Muscle of back (tissue), 3 donors: ENCODE measurements at regions not wholly inside any gene's neighbourhood (a gene's known extent, or its start where the extent isn't known, plus 50 kb on each side); places are given as distances from the start of the nearest gene placed in this dataset.

Source experiments
- DNase-seq, 3 donors: peaks; one replicate each; pipeline versions ENCODE4 v3.0.0 to v3.0.0-alpha.2; 2013

DNA sequence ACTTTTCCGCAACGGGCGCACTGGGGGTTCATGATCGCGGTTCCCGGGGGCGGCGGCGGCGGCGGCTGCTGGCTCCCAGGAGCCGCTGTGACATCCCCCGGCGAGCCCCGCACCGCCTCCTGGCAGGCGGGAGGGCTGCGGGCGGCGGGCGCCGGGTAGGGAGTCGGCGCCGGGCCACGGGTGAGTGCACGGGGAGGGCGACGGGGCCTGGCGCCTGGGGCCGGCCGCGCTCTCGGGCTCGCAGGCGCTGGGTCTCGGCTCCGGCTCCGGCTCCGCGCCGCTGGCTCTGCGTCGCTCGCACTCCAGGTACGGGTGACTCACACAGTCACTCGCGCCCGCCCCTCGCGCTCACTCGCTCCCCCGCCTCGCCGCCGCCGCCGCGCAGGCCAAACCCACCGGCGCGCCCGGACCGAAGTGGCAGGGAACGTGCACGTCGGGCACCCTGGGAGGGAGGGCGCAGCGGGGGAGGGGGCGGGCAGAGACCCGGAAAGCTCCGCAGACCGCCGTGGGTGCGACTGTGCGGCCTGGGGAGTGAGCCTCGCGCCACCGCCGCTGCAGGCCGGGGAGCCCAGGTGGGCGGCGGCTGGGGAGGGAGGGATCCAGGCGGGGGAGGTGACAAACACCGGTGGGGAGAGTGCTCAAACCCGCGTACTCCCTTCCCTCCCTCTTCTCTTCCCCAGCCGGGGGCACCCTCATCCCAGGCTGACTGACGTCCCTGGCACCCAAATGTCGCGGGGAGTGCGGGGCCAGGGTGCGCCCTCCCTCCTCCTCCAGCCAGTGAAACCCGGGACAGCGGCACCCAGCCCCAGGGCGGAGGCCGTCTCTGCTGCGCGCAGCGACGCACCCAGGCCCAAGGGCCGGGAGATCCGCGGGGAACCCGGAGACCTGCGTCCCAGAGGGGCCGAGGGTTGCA, 276.9 kb upstream of the NEBL start:
- peak in 2 of 3 donors; percentile 22 to 71 for DNase-seq

DNA sequence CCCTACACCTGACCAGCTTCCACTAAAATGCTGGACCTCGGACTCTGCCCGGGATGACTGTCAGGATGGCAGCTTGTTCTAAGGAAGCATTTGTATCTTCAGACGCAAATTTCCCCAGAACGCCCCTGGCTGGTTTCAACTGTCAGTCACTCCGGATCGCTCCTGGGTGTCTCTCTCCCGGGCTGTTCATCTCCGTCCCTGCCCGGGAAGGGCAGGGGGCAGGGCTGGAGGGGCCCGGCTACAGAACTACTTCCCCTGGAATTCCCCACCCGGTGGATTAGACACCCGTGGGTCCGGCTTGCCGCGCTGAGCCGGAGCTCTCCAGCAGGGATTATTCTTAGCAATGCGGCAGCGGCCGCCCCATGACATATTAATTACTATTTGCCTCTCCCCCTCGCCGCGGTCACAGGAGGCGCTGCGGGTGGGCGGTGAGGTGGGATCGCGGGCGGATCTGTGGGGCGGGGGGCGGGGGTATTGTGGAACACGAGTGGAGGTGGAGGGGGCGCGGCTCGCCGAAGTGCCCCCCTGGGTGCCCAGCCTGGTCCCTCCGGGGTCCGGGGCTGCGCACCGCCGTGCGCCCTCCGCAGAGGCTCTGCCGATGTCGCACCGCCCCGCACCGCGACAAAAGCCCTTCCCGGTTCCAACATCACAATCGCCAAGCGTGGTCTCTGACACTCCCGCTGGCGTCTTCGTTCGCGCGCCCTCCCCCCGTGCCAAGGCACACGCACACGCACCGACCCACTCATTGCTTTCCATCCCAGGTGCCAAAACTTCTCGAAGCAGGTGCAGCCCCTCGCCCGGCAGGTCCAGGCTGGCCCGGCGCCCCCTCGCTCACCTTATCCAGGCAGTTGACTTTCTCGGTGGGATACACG, 276.1 kb upstream of the NEBL start:
- DNase-seq = peak in 2 of 3 donors; percentile 21 to 63

DNA sequence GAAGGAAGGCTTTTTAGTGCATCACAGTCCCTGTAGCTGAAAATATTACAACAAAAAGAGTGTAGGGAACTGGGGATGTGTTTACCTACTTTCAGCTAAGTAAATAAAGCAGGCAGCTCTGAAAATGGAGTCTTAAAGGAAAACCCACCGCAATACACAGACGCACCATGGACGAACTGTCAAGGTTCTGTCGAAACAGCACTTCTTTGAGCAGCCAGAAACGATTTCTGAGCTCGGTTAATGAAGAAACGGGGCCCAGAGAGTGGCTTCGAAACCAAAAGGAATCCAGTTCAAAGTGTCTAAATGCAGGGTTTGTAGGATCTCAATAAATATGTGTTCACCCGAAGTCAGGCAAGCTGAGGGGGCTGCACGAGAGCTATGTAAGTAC, 275.4 kb upstream of the NEBL start:
- no peak for DNase-seq

DNA sequence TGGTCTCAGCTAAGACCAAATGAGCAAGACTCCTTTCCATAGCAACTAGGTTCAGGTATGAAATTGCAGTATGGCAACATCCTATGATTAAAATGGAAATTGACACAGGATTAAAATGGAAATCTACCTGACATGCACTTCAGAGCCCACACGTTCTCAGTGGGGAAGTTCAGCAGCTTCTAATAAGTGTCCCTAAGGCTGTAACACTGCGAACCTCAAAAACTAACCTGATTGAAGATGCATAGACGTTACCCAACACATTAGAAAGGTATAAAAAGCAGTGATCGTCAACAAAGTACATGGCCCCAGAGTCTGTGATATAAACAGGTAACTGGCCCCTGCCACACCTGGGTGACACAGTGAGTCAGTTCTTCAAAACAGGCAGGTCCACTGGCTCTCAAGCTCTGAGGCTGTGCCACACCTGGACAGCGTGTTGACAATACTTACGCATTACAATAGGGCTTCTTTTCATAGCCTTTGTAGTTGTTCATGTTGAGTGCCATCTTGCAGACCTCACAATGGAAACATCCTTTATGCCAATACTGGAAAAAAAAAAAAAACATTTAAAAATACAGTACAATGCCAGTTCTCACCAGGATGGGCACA, 274.9 kb upstream of the NEBL start:
- DNase-seq = no peak

DNA sequence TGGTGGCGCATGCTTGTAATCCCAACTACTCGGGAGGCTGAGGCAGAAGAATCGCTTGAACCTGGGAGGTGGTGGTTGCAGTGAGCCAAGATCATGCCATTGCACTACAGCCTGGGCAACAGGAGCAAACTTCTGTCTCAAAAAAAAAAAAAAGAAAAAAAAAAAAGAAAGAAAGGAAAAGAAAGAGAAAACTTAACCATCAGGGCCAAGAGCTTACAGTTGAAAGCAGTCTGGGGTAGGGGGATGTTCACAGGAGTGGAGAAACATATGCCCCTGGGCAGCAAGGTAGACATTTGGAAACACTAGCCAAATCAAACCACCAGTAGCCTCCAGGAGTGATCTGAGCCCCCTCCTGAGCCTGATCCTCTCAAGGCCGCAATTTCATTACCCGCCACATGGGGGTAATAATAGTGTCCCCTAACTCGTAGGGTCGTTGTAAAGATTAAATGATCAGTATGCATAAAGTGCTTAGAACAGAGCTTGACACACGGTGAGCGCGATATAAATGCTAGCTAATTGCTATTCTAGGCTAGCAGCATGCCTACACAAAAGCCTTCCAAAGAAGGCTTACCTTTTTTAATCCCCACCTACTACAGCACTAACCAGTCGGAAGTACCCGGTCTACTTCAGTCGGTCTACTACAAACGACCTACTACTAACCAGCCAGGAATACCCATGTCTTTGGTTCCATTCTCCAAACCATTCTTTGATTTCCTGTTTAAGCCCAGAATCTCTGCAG, 274.3 kb upstream of the NEBL start:
- no peak for DNase-seq

DNA sequence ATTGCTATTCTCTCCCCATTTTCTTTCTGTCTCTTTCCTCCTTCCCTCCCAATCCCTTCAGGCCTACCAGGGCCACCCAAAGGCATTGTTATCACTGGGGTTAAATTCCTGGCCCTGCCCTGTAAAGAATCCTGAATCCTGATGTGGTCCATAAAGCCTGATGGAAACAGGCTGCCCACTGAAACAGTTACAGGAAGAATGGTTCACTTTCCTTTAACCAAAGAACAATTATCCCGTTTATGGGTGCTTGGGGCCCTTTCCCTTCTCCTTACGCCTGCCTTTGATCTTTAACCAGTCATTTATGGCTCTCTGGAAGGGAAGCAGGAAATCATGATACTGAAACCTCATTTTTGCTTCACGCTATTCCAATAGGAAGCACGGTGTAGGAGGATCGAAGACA, 273.1 kb upstream of the NEBL start:
- no peak for DNase-seq

DNA sequence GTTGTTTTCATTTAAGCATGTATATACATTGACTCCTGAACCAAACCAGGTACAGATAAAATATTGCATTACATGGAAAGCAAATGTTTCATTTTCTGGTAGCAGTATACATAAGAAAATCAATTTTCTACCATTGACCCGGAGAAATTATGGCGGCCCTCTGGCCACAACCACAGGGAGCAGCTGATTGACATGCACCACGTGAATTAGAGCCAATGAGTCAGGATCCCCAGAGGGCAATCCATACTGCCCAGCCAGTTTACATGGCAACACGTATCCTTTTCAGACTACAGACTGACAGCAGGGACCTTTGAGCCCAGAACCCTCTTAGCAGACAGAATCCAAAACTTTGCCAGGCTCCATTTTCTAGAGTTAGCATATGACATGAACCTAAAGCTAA, 272.2 kb upstream of the NEBL start:
- DNase-seq = no peak

DNA sequence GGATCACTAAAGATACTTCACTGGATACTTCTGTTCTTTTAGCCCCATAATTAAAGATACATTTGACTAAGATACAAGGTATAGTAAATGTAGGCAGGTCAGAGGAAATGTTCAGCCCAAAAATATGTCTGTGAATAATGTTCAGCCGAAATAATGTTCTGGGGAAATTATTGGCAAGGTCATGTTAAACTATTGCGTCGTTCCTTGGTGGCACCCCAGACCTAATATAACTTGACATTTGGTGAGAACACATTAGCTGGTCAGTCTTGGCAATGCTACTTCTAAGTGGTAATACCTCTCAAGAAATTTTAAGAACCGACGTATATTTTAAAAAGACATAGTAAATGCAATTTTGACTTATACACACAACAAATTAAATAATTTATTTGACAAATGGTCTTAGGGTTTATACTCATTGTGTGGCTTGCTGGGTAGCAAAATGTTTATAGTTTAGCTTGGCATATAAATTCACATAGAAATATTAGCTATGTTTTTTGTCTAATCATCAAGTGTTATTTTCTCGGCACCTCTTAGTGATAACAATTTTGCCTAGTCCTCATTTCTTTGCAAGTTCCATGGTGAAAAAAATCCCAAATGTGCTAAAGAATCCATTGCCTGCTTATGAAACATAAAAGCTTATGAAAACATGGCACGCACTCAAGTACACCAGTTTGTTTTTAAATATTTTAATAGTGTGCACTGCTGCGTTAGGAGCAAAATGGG, 270.3 kb upstream of the NEBL start:
- no peak for DNase-seq

DNA sequence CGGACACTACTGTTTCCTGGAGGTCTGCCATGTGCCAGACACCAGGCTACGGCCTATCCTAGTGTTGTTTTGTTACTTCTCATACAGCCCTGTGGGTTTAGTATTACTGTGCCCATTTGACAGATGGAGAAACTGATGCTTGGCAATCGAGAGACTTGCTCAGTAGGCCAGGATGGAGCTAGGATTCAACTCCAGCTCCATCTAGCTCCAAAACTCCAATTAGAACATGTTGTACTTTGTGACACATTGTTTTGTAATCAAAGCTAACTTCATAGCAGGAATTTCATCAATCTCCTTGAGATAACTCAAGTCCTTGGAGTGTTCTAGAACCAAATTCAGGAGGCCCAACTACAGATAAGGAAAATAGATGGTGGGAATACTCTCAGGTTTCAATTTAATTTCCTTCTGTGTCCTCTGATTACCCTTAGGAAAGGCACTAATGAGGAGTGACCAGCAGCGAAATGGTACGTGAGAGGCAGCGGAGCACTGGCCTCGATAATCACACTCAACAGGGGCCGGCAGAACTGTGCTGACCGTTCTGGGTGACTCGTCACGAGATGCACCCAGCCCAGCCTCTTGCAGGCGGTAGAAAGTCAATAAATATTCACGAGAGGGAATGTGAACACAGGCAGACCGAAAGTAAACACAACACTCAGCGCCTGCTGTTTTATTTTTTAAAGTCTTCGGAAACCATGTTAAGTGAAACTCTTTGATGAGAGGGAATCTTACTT, 269.6 kb upstream of the NEBL start:
- DNase-seq = no peak

DNA sequence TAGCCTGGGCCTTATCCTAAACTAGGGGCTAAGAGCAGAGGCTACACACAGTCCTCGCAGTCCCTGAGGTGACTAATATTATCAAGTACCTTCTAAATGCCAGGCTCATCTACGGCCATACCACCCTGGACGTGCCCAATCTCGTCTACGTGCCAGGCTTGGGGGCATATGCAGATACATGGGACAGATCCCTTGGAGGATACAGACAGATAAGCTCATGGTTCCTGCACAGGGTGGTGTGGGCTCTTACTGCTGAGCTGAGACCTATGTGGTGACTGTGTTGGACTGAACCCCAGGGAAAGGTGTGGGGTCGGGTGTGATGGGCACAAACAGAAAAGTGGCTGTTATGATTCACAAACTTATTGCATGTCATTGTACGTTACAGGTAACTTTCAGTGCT, 268.4 kb upstream of the NEBL start:
- DNase-seq = no peak

DNA sequence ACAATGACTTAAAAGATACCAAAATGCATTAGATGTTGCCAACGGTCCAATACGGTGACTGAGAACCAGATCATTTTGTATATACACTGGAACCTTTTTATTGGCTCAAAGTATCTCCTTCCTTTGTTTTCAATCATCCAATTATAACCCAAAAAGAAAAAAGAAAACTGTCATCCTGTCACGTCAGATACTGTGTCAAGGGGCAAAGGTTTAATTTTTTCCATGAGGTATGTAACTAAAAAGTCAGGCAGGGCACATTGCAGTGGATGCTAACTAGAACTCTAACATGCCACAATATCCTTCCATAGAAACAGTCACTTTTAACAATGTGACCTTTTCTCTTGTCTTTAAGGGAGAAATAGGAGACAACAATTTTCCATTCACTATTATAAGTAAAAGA, 267.6 kb upstream of the NEBL start:
- no peak for DNase-seq

DNA sequence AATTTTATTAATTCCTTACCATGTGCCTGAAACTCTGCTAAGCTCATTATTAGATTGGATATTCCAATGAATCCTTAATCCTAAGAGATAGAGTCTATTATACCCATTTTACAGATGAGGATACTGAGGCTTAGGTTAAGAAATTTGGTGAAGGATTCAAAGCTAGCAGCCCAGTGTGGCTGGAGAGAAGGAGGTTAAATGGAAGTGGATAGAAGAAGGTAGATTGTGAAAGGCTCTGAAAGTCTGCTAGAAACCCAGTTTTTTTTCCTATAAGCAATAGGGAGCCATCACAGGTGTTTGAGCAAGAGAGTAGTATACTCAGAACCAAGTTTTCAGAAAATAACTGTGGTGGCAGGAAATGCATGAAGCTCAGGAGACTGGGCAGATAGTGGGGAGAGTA, 265.8 kb upstream of the NEBL start:
- DNase-seq = no peak

DNA sequence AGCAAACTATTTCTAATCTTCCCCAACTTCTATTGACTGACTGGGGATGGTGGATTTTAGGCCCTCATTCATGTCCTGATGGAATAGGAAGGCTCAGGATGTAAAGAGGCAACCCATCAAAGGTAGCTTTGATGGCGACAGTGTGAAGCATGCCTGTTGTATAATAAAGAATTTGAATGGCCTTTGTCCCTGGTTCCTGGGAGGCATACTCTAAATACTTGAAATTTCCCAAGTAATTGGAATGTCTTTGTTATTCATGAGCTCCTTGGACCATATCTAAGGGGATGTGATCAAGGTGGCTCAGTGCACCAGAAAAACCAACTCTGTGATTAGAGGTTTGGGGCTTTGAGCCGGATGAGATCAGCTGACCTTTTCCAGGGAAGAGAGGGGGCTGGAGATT, 264.5 kb upstream of the NEBL start:
- DNase-seq = no peak

DNA sequence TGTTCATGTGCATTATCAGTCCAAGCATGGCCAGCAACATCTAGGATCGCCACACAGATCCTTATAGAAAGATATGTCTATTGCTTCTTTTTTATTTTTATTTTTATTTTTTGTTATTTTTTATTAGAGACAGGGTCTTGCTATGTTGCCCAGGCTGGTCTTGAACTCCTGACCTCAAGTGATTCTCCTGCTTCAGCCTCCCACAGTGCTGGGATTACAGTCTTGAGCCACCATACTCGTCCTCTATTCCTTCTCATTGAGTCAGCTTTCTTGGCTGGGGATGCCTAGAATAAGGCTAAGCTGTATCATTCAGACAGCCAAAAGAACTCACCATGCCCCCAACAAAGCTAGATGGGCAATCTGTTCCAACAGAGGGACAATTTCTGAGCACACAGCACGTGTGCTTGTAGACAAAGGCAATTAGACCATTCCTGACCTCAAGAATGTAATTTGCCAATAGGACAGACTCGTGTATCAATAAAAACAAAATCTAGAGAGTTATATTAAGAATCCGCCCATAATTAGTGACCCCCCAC, 264.0 kb upstream of the NEBL start:
- no peak for DNase-seq

DNA sequence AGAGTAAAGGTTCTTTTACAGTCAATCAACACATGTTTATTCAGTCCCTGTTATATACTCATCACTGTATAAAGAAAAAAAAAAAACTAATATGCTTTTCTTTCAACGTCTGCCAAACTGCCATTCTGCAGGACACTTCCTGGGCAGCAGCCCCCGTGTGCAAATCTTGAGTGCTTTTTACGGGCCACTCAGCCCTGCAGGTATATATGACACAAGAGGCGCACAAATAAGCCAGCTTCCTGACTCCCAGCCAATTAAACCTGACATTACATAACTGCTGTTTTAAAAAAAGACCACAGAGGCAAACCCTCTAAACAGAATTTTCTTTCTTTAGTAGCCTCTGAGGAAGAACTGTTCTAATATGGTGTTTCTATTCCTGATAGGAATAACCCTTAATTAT, 263.0 kb upstream of the NEBL start:
- no peak for DNase-seq

DNA sequence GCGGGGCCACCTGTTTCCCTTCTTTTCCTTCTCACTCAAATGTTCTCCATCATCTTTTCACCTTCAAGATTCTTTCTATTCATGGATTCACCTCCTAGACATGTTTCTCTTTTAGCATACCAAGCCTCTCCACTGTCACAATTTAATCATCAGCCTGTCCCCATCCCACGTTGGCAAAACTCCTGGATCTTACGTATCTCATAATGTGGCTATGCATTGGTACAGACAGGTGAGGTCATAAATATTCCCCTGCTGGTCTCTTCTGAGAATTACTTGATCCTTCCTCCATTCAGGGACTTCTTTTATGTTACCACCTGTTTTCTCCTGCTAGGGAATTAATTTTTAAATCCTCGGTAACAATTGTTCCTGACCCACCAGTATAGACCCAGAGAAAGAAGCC, 262.6 kb upstream of the NEBL start:
- no peak for DNase-seq

DNA sequence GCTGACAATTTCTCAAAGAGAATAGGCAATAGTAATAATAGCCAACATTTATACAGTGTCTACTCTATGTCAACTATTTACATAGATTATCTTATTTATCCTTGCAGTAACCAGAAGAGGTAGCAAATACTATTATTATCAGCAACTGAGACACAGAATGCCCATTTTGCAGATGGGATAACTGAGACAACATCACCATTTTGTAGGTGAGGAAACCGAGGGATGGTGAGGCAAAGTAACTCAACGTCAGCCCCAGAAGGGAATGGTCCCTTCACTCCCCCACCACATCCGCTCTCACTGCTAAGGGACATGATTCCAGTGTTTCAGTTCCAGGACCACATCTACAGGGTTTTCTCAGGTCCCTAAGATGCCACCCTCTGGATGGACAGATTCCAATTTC, 261.2 kb upstream of the NEBL start:
- no peak for DNase-seq

DNA sequence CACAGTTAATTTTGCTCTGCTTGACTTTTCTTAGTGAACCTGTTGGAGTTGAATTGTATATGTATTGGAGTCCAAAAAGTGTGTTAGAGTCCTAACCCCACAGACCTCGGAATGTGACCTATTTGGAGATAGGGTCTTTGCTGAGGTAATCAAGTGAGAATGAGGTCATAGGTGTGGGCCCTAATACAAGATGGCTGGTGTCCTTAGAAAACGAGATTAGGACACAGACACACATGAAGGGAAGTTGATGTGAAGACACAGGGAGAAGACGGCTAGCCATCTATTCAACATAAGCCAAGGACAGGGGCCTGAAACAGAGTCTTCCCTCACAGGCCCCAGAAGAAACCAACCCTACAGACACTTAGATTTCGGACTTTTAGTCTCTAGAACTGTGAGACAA, 260.6 kb upstream of the NEBL start:
- no peak for DNase-seq

DNA sequence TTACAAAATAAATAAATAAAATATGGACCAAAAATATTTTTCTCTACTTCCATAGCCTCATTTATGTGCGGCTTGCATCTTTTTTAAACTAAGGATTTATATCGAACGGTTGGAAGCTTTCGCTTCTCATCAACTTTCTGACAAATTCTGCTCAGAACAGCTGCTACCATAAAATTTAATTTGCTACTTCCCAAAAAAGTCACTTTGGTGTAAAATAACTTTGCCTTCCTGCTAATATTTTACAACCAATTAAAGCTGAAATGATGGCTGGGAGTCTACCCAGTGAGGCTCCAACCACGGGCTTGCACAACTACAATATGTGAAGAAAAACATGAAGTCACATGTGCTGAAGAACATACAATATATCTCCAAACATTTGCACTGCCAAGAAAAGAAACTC, 253.1 kb upstream of the NEBL start:
- DNase-seq = no peak

DNA sequence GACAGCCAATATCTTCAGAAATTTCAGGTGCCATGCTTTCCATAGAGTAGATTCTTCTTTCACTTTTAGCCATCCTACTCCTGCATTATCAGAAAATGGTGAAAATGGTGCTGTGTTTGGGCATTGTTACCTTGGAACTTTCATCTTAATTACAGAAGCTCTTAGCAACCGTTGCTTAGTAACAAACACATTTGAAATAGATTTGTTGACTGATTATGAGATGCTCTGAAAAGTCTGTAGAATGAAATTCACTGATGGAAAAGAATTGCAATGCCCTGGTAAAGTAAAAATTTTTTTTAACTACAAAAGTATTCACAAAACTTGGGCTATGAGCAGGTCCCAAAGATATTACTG, 249.3 kb upstream of the NEBL start:
- DNase-seq = no peak
